ENCODE measurements at regions not wholly inside any gene's neighbourhood (a gene's known extent, or its start where the extent isn't known, plus 50 kb on each side); places are given as distances from the start of the nearest gene placed in this dataset.

DNA sequence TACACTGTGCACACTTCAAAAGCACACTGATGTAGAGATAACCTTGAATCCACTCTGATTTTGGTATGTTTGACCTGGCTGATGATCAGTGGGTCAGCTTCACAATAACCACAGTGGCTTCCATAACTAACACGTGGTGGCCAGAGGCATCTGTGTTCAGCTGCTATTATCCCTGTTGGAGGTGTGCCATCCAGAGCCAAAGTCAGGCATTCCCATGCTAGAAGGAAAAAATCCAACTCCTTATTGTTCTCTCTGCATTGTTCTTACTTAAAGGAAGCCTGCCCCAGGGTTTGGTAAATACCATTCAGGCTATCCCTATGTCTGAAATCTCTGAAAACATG is 127.3 kb upstream of the MON1B start:
- peaks cover 11 to 24% (median 15%) of the 10 kb centered on the region in 3 donors for H3K27me3 Mint-ChIP-seq
- H3K36me3 Mint-ChIP-seq, result no peaks in the 10 kb centered on the region
- H3K9me3 Mint-ChIP-seq, result peaks cover 0 to 7% (median 0%) of the 10 kb centered on the region in 7 donors
- H3K27ac Mint-ChIP-seq, result no peak overlapping the region
- H3K4me3 Mint-ChIP-seq, result no peak overlapping the region
- ATAC-seq (ENCODE audit: low read depth in 2 of 2) (no peak), DNase-seq (no peak)
- H3K4me1 Mint-ChIP-seq, result peaks cover 0 to 2% (median 0%) of the 10 kb centered on the region in 3 donors

DNA sequence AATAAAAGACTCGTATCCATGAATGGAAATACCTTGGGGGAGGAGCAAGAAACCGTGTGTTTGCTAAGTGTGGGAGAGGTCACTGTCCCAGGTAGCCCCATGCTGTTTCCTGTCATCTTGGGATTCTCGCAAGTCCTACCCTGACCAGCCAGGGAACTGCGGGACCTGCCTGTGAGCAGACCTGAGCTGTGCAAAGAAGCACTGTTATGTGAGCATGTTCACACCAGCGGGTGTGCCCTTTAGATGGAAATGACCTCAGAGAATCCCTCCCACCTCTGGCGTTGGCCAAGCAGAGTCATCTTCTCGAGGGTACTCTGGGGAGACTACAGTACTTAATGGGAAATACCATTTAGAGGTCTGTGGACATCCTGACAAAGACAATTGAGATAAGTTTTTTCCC is 127.0 kb upstream of the MON1B start:
- Mint-ChIP-seq H3K4me1 (peaks cover 0 to 2% (median 0%) of the 10 kb centered on the region in 3 donors), H3K9me3 (peaks cover 0 to 7% (median 0%) of the 10 kb centered on the region in 7 donors), H3K4me3 (no peak overlapping the region), H3K36me3 (no peaks in the 10 kb centered on the region), H3K27ac (no peak overlapping the region), H3K27me3 (peaks cover 11 to 24% (median 15%) of the 10 kb centered on the region in 3 donors)
- ATAC-seq (ENCODE audit: low read depth in 2 of 2), result no peak
- no peak for DNase-seq

GRCh38 chr16:77066896-77067496 is 124.0 kb upstream of the MON1B start:
- Mint-ChIP-seq H3K4me3 (no peak overlapping the region), H3K27ac (no peak overlapping the region), H3K9me3 (peaks cover 0 to 7% (median 0%) of the 10 kb centered on the region in 7 donors)

GRCh38 chr16:77067900-77068299 is 123.1 kb upstream of the MON1B start:
- no peak for DNase-seq
- no peak overlapping the region for H3K27ac Mint-ChIP-seq
- H3K27me3 Mint-ChIP-seq, result peaks cover 0 to 17% (median 11%) of the 10 kb centered on the region in 3 donors
- no peaks in the 10 kb centered on the region for H3K36me3 Mint-ChIP-seq
- ATAC-seq (ENCODE audit: low read depth in 2 of 2), result no peak
- H3K4me1 Mint-ChIP-seq, result peaks cover 0 to 2% (median 0%) of the 10 kb centered on the region in 3 donors
- H3K9me3 Mint-ChIP-seq, result peaks cover 0 to 7% (median 0%) of the 10 kb centered on the region in 7 donors
- H3K4me3 Mint-ChIP-seq, result no peak overlapping the region

More at GRCh38 chr16:77066896-77067496, 124.0 kb upstream of the MON1B start:
- ATAC-seq (ENCODE audit: low read depth in 2 of 2), result no peak
- H3K27me3 Mint-ChIP-seq, result peaks cover 6 to 17% (median 11%) of the 10 kb centered on the region in 3 donors
- peaks cover 0 to 2% (median 0%) of the 10 kb centered on the region in 3 donors for H3K4me1 Mint-ChIP-seq
- no peak for DNase-seq
- no peaks in the 10 kb centered on the region for H3K36me3 Mint-ChIP-seq

- DNase-seq, result no peak
- Mint-ChIP-seq H3K27ac (no peak overlapping the region), H3K27me3 (peaks cover 0 to 12% (median 10%) of the 10 kb centered on the region in 3 donors), H3K36me3 (no peaks in the 10 kb centered on the region), H3K9me3 (peaks cover 0 to 7% (median 0%) of the 10 kb centered on the region in 7 donors), H3K4me1 (peaks cover 0 to 2% (median 0%) of the 10 kb centered on the region in 3 donors), H3K4me3 (peak overlapping the region in 1 of 8 donors; percentile 35)
- no peak for ATAC-seq (ENCODE audit: low read depth in 2 of 2)
Observed at GRCh38 chr16:77068402-77068801, 122.6 kb upstream of the MON1B start.

- no peak overlapping the region for H3K27ac Mint-ChIP-seq
- DNase-seq, result no peak
- no peak for ATAC-seq (ENCODE audit: low read depth in 2 of 2)
- H3K4me1 Mint-ChIP-seq, result peaks cover 0 to 2% (median 0%) of the 10 kb centered on the region in 3 donors
- no peaks in the 10 kb centered on the region for H3K36me3 Mint-ChIP-seq
- peaks cover 0 to 7% (median 0%) of the 10 kb centered on the region in 7 donors for H3K9me3 Mint-ChIP-seq
- peaks cover 0 to 6% (median 0%) of the 10 kb centered on the region in 3 donors for H3K27me3 Mint-ChIP-seq
- no peak overlapping the region for H3K4me3 Mint-ChIP-seq
Observed at GRCh38 chr16:77069929-77070328, 121.1 kb upstream of the MON1B start.

DNA sequence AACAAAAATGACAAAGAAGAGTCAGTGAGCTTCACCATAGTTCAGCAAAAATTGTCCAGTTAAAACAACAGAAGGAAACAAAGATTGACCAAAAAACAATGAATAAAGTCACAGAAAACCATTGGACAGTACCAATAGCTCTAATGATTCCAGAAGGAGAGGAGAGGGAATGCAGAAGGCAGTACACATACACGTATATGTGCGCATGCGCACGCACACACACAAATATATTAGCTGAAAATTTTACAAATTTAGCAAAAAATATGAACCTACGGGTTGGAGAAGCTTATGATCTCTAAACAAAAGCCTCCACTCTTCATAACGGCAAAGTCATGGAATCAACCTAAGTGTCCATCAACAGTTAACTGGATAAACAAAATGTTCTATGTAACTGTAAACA is 120.3 kb upstream of the MON1B start:
- H3K27ac Mint-ChIP-seq, result no peak overlapping the region
- no peak for ATAC-seq (ENCODE audit: low read depth in 2 of 2)
- DNase-seq, result no peak
- H3K9me3 Mint-ChIP-seq, result peaks cover 0 to 7% (median 0%) of the 10 kb centered on the region in 7 donors
- no peaks in the 10 kb centered on the region for H3K36me3 Mint-ChIP-seq
- H3K27me3 Mint-ChIP-seq, result peaks cover 0 to 6% (median 0%) of the 10 kb centered on the region in 3 donors
- peaks cover 0 to 2% (median 0%) of the 10 kb centered on the region in 3 donors for H3K4me1 Mint-ChIP-seq
- no peak overlapping the region for H3K4me3 Mint-ChIP-seq

DNA sequence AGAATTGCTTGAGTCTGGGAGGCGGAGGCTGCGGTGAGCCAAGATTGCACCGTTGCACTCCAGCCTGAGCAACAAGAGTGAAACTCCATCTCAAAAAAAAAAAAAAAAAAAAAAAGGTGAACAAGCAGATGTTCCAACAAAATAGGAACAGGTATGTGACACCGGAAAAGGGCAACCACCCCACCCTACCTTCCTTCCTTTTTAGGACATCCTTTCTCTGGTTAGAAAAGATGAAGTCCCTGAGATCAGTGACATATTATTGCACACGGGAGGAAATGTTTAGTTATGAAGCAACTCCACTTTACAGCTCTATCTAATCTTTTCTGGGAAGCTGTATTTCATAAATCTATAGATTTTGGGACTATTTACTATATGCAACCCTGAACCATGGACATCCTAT is 114.2 kb upstream of the MON1B start:
- DNase-seq (no peak), ATAC-seq (ENCODE audit: low read depth in 2 of 2) (no peak)
- Mint-ChIP-seq H3K27me3 (no peaks in the 10 kb centered on the region), H3K4me3 (no peak overlapping the region), H3K9me3 (peaks cover 0 to 2% (median 0%) of the 10 kb centered on the region in 7 donors), H3K36me3 (no peaks in the 10 kb centered on the region), H3K27ac (no peak overlapping the region), H3K4me1 (no peaks in the 10 kb centered on the region)

GRCh38 chr16:77077256-77077922 is 113.6 kb upstream of the MON1B start:
- no peak for ATAC-seq (ENCODE audit: low read depth in 2 of 2)
- Mint-ChIP-seq H3K4me3 (no peak overlapping the region), H3K27ac (no peak overlapping the region), H3K4me1 (no peaks in the 10 kb centered on the region), H3K9me3 (peaks cover 0 to 2% (median 0%) of the 10 kb centered on the region in 7 donors), H3K27me3 (no peaks in the 10 kb centered on the region), H3K36me3 (no peaks in the 10 kb centered on the region)
- no peak for DNase-seq

GRCh38 chr16:77085981-77086380 is 105.0 kb upstream of the MON1B start:
- Mint-ChIP-seq H3K36me3 (no peaks in the 10 kb centered on the region), H3K27ac (no peak overlapping the region), H3K27me3 (peaks cover 0 to 2% (median 0%) of the 10 kb centered on the region in 3 donors), H3K4me1 (no peaks in the 10 kb centered on the region), H3K4me3 (no peak overlapping the region), H3K9me3 (peaks cover 0 to 4% (median 0%) of the 10 kb centered on the region in 7 donors)
- DNase-seq, result no peak
- ATAC-seq (ENCODE audit: low read depth in 2 of 2), result no peak

DNA sequence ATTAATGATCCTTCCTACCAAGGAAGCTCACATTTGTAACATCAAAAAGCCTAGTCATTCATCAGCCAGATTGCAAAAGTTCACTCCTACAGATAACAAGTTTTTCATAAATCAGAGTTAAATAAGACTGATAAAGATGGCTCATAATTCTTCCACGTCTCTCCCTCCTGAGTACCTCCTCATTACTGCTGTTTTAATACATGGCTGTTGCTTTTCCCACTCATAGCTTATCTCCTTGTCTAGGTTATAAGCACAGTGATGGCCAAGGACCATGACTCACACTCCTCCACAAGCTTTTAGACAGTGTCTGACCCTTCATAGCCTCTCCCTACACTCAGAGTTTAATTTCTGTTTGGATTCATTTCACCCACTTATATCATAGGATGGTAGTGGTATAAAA is 100.9 kb upstream of the MON1B start:
- Mint-ChIP-seq H3K9me3 (peaks cover 0 to 5% (median 0%) of the 10 kb centered on the region in 7 donors), H3K36me3 (no peaks in the 10 kb centered on the region), H3K27me3 (peaks cover 0 to 11% (median 4%) of the 10 kb centered on the region in 3 donors), H3K4me1 (no peaks in the 10 kb centered on the region), H3K4me3 (no peak overlapping the region), H3K27ac (no peak overlapping the region)
- DNase-seq, result no peak
- no peak for ATAC-seq (ENCODE audit: low read depth in 2 of 2)

DNA sequence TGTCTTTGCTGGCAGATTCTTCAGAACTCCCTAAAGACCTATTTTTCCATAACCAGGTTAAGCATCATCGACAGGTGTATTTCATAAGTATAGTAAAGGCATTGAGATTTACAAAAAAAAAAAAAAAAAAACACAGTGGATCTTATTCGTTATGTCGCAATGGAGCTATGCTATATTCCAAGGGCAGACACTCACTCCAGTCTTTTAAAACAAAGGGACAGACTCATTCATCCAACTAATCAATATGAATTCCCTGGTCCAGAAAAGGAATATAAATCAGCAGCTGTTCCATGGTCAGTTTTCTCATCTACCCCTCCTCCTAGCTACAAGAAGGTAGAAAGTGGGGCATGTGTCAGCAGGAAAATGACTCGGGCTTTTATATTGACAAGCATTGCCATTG is 97.7 kb upstream of the MON1B start:
- no peak for DNase-seq
- no peak overlapping the region for H3K4me3 Mint-ChIP-seq
- H3K9me3 Mint-ChIP-seq, result peaks cover 0 to 5% (median 0%) of the 10 kb centered on the region in 7 donors
- H3K4me1 Mint-ChIP-seq, result no peaks in the 10 kb centered on the region
- no peaks in the 10 kb centered on the region for H3K36me3 Mint-ChIP-seq
- no peak overlapping the region for H3K27ac Mint-ChIP-seq
- no peak for ATAC-seq (ENCODE audit: low read depth in 2 of 2)
- H3K27me3 Mint-ChIP-seq, result peaks cover 0 to 11% (median 4%) of the 10 kb centered on the region in 3 donors

DNA sequence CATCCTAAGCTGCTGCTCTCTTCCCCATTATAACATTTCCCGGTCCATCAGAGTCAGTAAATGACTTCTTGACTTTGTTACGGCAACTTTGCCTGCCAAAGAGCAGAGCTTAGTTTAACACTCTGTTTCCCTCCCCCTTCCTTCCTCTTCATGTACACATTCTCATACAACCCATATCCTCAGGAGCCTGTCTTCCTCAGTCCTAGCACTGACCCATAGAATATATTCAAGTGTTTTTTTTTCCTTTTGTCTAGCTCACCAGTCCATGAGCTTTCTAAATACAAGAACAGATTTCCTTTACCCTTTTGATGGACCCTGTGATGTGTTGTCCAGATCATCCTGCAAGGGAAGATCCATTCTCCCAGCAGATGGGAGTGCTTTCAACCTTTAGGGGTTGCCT is 97.0 kb upstream of the MON1B start:
- peaks cover 0 to 11% (median 4%) of the 10 kb centered on the region in 3 donors for H3K27me3 Mint-ChIP-seq
- H3K4me1 Mint-ChIP-seq, result no peaks in the 10 kb centered on the region
- H3K9me3 Mint-ChIP-seq, result peaks cover 0 to 5% (median 0%) of the 10 kb centered on the region in 7 donors
- ATAC-seq (ENCODE audit: low read depth in 2 of 2) (no peak), DNase-seq (no peak)
- H3K36me3 Mint-ChIP-seq, result no peaks in the 10 kb centered on the region
- H3K4me3 Mint-ChIP-seq, result no peak overlapping the region
- no peak overlapping the region for H3K27ac Mint-ChIP-seq

GRCh38 chr16:77111056-77111565 is 79.9 kb upstream of the MON1B start:
- Mint-ChIP-seq H3K4me1 (no peaks in the 10 kb centered on the region), H3K36me3 (no peaks in the 10 kb centered on the region), H3K27me3 (peaks cover 0 to 5% (median 0%) of the 10 kb centered on the region in 3 donors), H3K9me3 (peaks cover 0 to 4% (median 1%) of the 10 kb centered on the region in 7 donors), H3K4me3 (no peak overlapping the region), H3K27ac (no peak overlapping the region)
- ATAC-seq (ENCODE audit: low read depth in 2 of 2) (no peak), DNase-seq (no peak)
